Upper lobe of right lung (tissue), 1 donor: ENCODE measurements at regions not wholly inside any gene's neighbourhood (a gene's known extent, or its start where the extent isn't known, plus 50 kb on each side); places are given as distances from the start of the nearest gene placed in this dataset.

Source experiments
- ATAC-seq: fragments of 200-7000 bp; cut with Tn5 transposase; one replicate; pipeline ENCODE4 v1.9.1; 2020; ENCODE audit warnings: mild to moderate bottlenecking, moderate library complexity
- DNase-seq: peaks from one replicate; pipeline ENCODE4 v3.0.0-alpha.2; 2020
- H3K27ac ChIP-seq: fragments of 200-600 bp; one replicate; pipeline ENCODE4 v1.8.0; 2022
- H3K27me3 ChIP-seq: fragments of 200-600 bp; one replicate; pipeline ENCODE4 v1.8.0; 2022; ENCODE audit warnings: mild to moderate bottlenecking
- H3K36me3 ChIP-seq: fragments of 200-600 bp; one replicate; pipeline ENCODE4 v1.8.0; 2022
- H3K4me1 ChIP-seq: fragments of 200-600 bp; one replicate; pipeline ENCODE4 v1.8.0; 2022
- H3K4me3 ChIP-seq: fragments of 200-600 bp; one replicate; pipeline ENCODE4 v1.8.0; 2022; ENCODE audit warnings: mild to moderate bottlenecking
- H3K9me3 ChIP-seq: fragments of 200-600 bp; one replicate; pipeline ENCODE4 v1.8.0; 2022
- CTCF ChIP-seq: fragments of 200-600 bp; IDR thresholded peaks from one replicate; pipeline ENCODE4 v1.8.0; 2022; ENCODE audit warnings: antibody characterized with exemption
- intact Hi-C: fragments of 100-400 bp; cut with DNase I; formaldehyde crosslinking; loops from one replicate; pipeline ENCODE4 v1.11.0; 2022
- donor health status: DM: no; HTN: yes; CAD: no; lungs with severe emphysema.

- intact Hi-C loops = no loop called here
- no peak for TF ChIP-seq CTCF
Measured at GRCh38 chr3:40837300-40837699, 312.5 kb downstream of the ZNF621 start.

GRCh38 chr3:40841131-40841530, 316.4 kb downstream of the ZNF621 start:
- no peak for DNase-seq
- no peak overlapping the region for H3K27ac ChIP-seq
- TF ChIP-seq CTCF = no peak
- ATAC-seq = no peak
- H3K4me3 ChIP-seq = no peak overlapping the region
- no peaks in the 10 kb centered on the region for H3K9me3 ChIP-seq
- no peaks in the 10 kb centered on the region for H3K36me3 ChIP-seq
- H3K4me1 ChIP-seq = no peaks in the 10 kb centered on the region
- H3K27me3 ChIP-seq = no peaks in the 10 kb centered on the region
- intact Hi-C loops = no loop called here

More at GRCh38 chr3:40837300-40837699, 312.5 kb downstream of the ZNF621 start:
- Histone ChIP-seq H3K4me1 (no peaks in the 10 kb centered on the region), H3K27me3 (no peaks in the 10 kb centered on the region), H3K27ac (no peak overlapping the region), H3K4me3 (no peak overlapping the region), H3K36me3 (no peaks in the 10 kb centered on the region), H3K9me3 (no peaks in the 10 kb centered on the region)
- DNase-seq (no peak), ATAC-seq (no peak)

DNA sequence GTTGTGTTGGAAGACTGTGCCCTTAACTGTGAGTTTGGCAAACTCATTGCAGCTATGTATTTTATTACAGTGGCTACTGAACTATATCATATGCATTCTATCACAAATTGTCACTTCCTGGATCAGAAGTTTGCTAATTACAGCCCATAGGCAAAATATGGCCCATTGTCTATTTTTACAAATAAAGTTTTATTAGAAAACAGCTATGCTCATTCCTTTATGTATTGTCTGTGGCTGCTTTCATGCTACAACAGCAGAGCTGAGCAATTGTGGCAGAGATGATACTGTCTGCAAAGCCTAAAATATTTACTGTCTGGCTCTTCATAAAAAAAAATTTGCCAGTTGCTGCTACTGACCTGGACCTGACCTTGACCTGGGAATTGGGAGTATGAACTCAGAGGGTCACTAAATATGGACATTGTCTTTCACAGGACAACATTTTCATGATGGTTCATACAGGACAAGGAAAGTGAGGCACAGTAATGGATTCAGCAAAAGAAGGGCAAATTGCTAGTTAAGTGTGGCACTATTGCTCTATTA, 316.9 kb downstream of the ZNF621 start:
- Histone ChIP-seq H3K27ac (no peak overlapping the region), H3K4me3 (no peak overlapping the region), H3K9me3 (no peaks in the 10 kb centered on the region), H3K36me3 (no peaks in the 10 kb centered on the region), H3K4me1 (no peaks in the 10 kb centered on the region), H3K27me3 (no peaks in the 10 kb centered on the region)
- ATAC-seq (no peak), DNase-seq (no peak)
- no peak for TF ChIP-seq CTCF
- intact Hi-C loops = no loop called here

DNA sequence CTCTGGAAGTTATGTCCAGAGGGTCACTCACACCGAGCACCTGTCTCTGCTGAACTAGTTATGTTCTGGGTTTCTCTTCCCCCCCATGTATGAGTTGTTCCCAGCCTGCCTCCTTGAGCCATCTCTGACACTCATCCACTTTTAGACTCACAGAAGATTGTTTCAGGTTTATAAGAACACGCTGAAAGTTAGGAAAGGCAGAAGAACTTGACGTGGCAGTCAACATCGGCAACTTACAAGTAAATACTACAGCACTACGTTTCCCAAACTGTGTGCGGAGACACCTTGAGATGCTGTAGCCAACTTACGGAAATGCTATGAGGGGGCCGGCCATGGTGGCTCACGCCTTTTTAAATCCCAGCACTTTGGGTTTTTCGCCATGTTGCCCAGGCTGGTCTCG, 318.0 kb downstream of the ZNF621 start:
- Histone ChIP-seq H3K9me3 (no peaks in the 10 kb centered on the region), H3K4me1 (no peaks in the 10 kb centered on the region), H3K36me3 (no peaks in the 10 kb centered on the region), H3K27me3 (no peaks in the 10 kb centered on the region), H3K27ac (no peak overlapping the region), H3K4me3 (no peak overlapping the region)
- TF ChIP-seq CTCF = no peak
- ATAC-seq (no peak), DNase-seq (no peak)
- intact Hi-C loops = no loop called here

DNA sequence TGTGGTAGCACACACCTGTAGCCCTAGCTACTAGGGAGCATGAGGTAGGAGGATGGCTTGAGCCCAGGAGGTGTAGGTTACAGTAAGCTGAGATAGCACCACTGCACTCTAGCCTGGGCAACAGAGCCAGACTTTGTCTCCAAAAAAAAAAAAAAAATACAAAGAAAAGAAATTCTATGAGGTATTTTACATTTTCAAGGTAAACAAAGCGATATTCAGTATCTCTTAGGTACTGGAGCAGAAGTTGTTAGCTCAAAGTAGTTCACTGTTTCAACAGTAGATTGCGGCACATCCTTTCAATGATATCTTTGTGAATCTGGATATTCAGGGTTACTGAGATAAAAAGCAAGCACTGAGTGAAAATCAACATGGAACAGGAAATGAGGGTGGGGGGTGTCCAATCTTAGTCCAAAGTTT, 318.5 kb downstream of the ZNF621 start:
- intact Hi-C loops = no loop called here
- H3K27ac ChIP-seq = no peak overlapping the region
- no peaks in the 10 kb centered on the region for H3K9me3 ChIP-seq
- no peaks in the 10 kb centered on the region for H3K27me3 ChIP-seq
- H3K4me3 ChIP-seq = no peak overlapping the region
- H3K36me3 ChIP-seq = no peaks in the 10 kb centered on the region
- no peaks in the 10 kb centered on the region for H3K4me1 ChIP-seq
- no peak for TF ChIP-seq CTCF
- no peak for DNase-seq
- ATAC-seq = no peak
